ENCODE measurements at regions not wholly inside any gene's neighbourhood (a gene's known extent, or its start where the extent isn't known, plus 50 kb on each side); places are given as distances from the start of the nearest gene placed in this dataset.
A peak's percentile ranks its signal among the peaks of the same experiment; 100 is the strongest.
"Not testable (repeated sequence)": the region's sequence is repeated elsewhere in the genome, so short reads cannot be mapped to it uniquely, and the experiment has no call there.

- not testable (repeated sequence) for DNase-seq (ENCODE audit: low read depth in 2 of 2)
Observed at GRCh38 chr18:2166876-2167275, 404.4 kb downstream of the METTL4 start.

DNA sequence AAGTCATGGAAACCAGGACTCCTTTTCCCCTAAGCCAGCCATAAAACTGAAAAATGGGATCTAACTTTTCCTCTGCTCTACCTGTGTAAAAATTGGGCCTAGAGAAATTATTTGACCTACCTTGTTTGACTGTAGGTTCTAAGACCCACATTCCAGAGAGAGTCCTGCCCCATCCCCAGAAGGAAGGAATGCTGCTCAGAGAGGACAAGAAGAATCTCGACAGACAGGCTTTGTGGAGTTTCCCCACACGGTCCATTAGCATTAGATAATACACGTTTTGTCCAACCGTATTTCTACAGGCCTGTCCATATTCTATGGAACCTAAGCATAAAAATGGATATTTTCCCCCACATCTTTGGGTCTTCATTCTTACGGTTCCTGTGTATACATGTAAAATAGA is 403.3 kb downstream of the METTL4 start:
- no peak for DNase-seq (ENCODE audit: low read depth in 2 of 2)

- DNase-seq (ENCODE audit: low read depth in 2 of 2) = no peak
Observed at GRCh38 chr18:2169656-2170055, 401.6 kb downstream of the METTL4 start.

GRCh38 chr18:2171840-2172625 is 399.3 kb downstream of the METTL4 start:
- DNase-seq (ENCODE audit: low read depth in 2 of 2) = no peak

- no peak for DNase-seq (ENCODE audit: low read depth in 2 of 2)
Observed at GRCh38 chr18:2172881-2173280, 398.4 kb downstream of the METTL4 start.

DNA sequence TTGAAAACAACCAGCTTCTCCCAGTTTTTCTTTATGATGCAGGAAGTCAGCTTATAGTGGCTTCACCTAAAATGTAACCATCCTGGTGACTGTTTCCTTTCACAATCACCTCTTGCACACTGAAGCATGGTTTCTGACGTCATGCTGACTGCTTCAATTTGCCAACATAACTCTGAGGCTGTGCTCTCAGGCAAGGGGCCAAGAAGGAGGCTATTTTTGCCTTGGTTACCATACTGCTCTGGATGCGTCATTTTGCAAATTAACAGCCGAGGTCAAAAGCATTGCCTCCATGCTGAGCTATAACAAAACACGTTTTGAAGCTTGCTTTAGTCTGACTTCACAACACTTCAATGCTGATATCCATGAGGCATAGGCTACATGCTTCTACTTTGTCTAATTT is 397.8 kb downstream of the METTL4 start:
- peak; percentile 73 to 75 for DNase-seq (ENCODE audit: low read depth in 2 of 2)

- no peak for DNase-seq (ENCODE audit: low read depth in 2 of 2)
Observed at GRCh38 chr18:2178036-2178435, 393.3 kb downstream of the METTL4 start.

DNA sequence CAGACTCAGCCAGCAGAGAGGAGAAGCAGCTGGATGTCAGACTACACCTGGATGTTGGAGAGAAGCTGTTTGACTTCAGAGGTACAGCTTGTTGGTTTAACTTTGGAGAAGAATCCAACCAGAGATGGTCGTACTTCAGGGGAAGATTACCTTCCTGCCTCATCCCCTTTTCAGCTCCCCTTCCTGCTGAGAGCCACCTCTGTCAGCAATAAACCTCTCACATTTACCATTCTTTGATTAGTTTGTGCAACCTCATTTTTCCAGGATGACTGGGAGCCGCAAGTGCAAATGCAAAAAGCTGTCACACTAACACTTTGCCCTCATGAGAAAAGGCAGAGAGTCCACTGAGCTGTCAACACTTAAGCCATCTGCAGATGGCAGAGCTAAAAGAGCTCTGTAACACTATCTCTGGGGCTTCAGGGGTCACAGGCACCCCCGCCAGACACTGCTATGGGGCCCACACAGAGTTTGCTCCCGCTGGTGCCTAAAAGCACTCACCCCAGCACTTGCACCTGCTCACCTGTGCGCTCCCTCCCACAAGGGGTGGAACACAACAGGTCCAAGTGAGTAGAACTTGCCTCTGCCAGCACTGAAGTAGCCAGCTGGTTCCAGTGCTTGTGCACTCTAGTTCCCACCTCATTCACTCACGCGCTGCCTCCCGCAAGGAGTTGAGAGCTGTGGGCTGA is 391.7 kb downstream of the METTL4 start:
- DNase-seq (ENCODE audit: low read depth in 2 of 2) = no peak

- DNase-seq (ENCODE audit: low read depth in 2 of 2) = no peak
Observed at GRCh38 chr18:2180586-2180985, 390.7 kb downstream of the METTL4 start.

DNA sequence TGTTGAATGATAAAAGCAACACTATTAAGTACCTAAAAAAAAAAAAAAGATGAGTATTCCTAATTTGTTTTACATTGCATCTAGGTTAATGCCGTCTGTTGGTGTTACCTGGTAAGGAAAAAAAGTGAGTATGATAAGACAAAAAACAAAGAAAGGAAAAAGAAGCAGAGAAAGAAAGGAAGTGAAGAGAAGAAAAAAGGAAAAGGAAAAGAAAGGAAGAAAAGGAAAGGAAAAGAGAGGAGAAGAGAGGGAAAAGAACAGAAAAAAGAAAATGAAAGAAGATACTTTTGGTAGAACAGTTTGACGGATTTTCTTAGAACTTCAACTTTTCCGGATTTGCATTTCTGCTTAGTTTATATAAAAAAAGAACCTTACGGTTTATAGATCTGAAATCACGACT is 387.9 kb downstream of the METTL4 start:
- no peak for DNase-seq (ENCODE audit: low read depth in 2 of 2)

DNA sequence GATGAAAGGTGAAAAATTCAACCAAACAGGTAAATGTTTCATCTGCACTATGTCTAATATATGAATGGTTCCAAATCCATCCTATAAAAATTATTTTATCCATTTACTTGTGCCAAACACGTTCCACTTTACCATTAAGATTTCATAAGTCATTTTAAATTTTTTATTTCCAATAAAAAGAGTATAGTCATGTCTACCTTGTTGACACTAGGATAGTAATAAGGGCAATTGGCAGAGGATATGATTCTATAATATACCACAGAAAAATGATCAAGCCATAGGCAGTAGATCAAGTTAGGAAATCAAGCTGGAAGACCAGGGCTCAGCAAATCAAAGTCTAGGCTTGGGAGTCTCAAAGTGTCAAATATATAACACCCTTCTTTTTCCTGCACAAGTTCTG is 384.3 kb downstream of the METTL4 start:
- DNase-seq (ENCODE audit: low read depth in 2 of 2) = no peak

GRCh38 chr18:2188258-2188657 is 383.0 kb downstream of the METTL4 start:
- no peak for DNase-seq (ENCODE audit: low read depth in 2 of 2)

- DNase-seq (ENCODE audit: low read depth in 2 of 2) = no peak
Observed at GRCh38 chr18:2191180-2191790, 380.0 kb downstream of the METTL4 start.

DNA sequence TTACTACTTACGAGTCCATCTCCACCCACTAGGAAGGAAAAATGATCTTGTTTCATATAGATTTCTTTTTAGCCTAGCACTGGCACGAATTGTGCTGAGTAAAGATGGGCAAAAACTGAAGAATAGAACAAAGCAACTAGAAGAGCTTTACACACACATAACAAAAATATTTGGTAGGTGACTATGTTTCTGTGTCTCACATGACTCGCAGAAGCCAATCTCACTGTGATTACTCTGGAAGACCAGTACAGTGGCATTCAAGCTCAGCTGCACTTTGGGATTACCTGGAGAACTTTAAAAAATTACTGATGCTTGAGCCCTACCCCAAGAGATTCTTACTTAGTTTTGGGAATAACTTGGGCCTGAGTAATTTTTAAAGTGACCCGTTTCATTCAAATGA is 378.7 kb downstream of the METTL4 start:
- DNase-seq (ENCODE audit: low read depth in 2 of 2) = no peak

GRCh38 chr18:2197946-2198345 is 373.4 kb downstream of the METTL4 start:
- no peak for DNase-seq (ENCODE audit: low read depth in 2 of 2)

- no peak for DNase-seq (ENCODE audit: low read depth in 2 of 2)
Observed at GRCh38 chr18:2199060-2199459, 372.2 kb downstream of the METTL4 start.

- DNase-seq (ENCODE audit: low read depth in 2 of 2) = no peak
Observed at GRCh38 chr18:2201036-2201600, 370.2 kb downstream of the METTL4 start.

GRCh38 chr18:2204736-2205135 is 366.6 kb downstream of the METTL4 start:
- DNase-seq (ENCODE audit: low read depth in 2 of 2) = no peak

DNA sequence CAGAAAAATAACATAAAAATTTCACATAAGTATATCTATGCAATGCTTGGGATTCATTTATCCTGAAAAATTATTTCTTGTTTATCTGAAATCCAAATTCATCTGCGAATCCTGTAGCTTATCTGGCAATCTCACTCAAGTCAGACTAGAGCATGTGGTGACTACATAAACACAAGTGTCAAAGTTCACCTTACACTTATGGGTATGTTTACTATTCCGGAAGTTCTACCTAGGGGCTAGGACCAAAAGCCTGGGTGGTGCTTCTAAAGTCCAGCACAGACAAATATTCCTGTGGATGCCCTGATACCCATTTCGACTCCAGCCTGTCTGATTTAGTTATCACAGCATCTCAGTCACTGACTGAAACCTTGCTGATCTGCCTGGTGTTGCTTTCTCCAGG is 364.0 kb downstream of the METTL4 start:
- DNase-seq (ENCODE audit: low read depth in 2 of 2) = no peak

DNA sequence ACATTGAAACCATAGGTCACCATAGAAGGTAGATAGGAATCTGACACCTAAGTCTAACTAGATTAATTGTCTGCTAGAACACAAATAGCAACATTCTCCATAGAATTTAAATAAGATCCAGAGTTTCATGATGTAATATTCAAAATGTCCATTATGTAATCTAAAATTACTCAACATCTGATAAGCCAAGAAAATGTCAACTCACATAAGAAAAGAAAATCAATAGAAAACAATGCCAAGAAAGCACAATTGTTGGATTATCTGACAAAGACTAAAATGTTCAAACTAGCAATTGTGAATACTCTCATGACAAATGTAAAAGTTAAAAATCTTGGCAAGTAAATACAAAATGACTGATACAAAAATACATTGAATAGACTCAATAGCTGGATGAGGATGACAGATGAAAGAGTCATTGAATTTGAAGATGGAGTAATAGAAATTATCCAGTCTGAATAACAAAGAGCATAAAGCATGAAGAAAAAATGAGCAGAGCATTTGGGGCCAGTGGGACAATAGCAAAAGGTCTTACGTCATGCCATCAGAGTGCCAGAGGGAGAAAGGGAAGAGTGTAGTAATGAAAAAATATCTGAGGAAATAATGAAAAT is 358.6 kb downstream of the METTL4 start:
- no peak for DNase-seq (ENCODE audit: low read depth in 2 of 2)

GRCh38 chr18:2213905-2214304 is 357.4 kb downstream of the METTL4 start:
- DNase-seq (ENCODE audit: low read depth in 2 of 2) = no peak

DNA sequence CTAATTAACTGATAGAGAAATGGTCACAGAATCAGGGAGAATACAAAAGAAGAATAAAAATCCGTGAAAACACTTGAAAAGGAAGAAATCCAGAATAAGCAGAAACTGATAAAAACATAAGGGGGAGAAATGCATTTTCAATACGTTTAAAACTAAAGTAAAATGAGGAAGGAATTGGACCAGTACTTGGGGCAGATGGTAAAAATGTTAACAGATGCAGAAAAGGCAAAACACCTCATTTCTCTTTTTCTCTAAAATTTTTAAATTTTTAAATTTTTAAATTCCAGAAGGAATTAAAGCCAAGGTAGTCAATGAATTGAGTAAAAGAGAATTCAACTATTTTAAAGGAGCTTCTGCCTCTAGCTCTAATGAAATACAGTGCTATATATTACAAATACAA is 353.9 kb downstream of the METTL4 start:
- no peak for DNase-seq (ENCODE audit: low read depth in 2 of 2)

Measured in fibroblast of skin of left quadriceps (primary cell).